ENCODE measurements at regions not wholly inside any gene's neighbourhood (a gene's known extent, or its start where the extent isn't known, plus 50 kb on each side); places are given as distances from the start of the nearest gene placed in this dataset.

DNA sequence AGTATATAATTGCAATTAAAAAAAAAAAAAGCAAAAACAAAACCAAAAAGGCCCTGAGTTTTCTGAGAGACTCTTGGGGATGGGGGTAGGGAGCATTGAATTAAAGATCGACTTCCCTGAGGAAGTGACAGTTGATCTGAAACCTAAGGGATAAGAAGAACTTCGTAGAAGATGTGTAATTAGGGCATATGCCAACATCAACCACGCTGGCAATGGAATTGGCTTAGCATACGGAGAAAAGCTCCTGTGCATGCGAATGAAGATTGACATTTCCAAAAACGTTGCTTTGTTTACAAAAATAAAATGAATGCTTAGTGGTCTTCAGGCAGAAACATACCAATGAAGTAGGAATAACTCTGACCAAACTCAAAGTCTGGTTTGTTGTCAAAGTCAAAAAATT is 307.6 kb upstream of the ZNF521 start:
- Histone ChIP-seq H3K27ac (no peak overlapping the region), H3K9me3 (no peaks in the 10 kb centered on the region), H3K36me3 (no peaks in the 10 kb centered on the region), H3K4me1 (no peaks in the 10 kb centered on the region), H3K27me3 (no peaks in the 10 kb centered on the region), H3K4me3 (no peak overlapping the region)
- ATAC-seq (no peak), DNase-seq (no peak)
- TF ChIP-seq, protein P1, sequence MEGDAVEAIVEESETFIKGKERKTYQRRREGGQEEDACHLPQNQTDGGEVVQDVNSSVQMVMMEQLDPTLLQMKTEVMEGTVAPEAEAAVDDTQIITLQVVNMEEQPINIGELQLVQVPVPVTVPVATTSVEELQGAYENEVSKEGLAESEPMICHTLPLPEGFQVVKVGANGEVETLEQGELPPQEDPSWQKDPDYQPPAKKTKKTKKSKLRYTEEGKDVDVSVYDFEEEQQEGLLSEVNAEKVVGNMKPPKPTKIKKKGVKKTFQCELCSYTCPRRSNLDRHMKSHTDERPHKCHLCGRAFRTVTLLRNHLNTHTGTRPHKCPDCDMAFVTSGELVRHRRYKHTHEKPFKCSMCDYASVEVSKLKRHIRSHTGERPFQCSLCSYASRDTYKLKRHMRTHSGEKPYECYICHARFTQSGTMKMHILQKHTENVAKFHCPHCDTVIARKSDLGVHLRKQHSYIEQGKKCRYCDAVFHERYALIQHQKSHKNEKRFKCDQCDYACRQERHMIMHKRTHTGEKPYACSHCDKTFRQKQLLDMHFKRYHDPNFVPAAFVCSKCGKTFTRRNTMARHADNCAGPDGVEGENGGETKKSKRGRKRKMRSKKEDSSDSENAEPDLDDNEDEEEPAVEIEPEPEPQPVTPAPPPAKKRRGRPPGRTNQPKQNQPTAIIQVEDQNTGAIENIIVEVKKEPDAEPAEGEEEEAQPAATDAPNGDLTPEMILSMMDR (IDR thresholded peaks at IDR 0.05): no peak
- intact Hi-C loops (cut with DNase I): no loop called here

DNA sequence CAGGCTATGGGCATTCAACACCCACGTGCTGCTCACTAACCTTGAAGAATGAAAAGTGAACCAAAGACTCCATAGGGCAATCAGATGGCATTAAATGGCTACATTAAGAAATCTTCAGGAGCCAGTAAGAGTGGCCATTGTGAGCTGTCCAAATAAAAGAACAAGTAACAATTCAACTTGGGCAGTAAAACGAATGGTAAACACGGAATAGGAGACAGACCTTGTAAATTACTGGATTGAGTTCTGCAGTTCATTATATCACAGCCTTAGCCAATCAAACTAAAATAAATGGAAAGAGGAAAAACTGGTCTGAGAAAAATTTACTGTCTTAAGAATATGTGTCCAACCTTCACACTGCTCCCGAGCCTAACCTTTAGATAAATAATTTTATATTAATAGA is 306.5 kb upstream of the ZNF521 start:
- no peak overlapping the region for H3K27ac ChIP-seq
- ATAC-seq: no peak
- H3K9me3 ChIP-seq: no peaks in the 10 kb centered on the region
- no peaks in the 10 kb centered on the region for H3K4me1 ChIP-seq
- intact Hi-C loops (cut with DNase I): no loop called here
- H3K36me3 ChIP-seq: no peaks in the 10 kb centered on the region
- H3K27me3 ChIP-seq: no peaks in the 10 kb centered on the region
- H3K4me3 ChIP-seq: no peak overlapping the region
- TF ChIP-seq, protein P1 (IDR thresholded peaks at IDR 0.05): no peak
- no peak for DNase-seq

DNA sequence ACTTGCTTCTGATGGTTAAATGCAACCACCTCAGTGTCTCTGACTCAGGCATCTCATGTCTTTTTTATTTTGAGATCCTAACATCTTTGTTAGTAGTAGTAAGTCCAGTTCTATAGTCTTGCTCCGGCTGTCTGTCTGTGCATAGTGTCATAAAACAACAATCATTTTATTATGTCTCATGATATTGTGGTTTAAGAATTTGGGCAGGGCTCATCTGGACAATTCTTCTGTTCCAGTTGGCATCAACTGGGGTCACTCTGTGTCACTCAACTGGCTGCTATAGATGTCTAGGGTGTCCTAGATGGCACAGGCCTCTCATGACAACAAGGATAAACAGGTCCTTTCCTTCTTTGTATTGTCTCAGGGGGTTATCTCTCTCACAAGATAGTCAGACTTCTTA is 299.6 kb upstream of the ZNF521 start:
- H3K36me3 ChIP-seq: no peaks in the 10 kb centered on the region
- H3K9me3 ChIP-seq: no peaks in the 10 kb centered on the region
- DNase-seq (no peak), ATAC-seq (no peak)
- H3K4me3 ChIP-seq: no peak overlapping the region
- H3K27ac ChIP-seq: no peak overlapping the region
- H3K27me3 ChIP-seq: no peaks in the 10 kb centered on the region
- TF ChIP-seq, protein P1 (IDR thresholded peaks at IDR 0.05): no peak
- H3K4me1 ChIP-seq: no peaks in the 10 kb centered on the region
- intact Hi-C loops (cut with DNase I): no loop called here

DNA sequence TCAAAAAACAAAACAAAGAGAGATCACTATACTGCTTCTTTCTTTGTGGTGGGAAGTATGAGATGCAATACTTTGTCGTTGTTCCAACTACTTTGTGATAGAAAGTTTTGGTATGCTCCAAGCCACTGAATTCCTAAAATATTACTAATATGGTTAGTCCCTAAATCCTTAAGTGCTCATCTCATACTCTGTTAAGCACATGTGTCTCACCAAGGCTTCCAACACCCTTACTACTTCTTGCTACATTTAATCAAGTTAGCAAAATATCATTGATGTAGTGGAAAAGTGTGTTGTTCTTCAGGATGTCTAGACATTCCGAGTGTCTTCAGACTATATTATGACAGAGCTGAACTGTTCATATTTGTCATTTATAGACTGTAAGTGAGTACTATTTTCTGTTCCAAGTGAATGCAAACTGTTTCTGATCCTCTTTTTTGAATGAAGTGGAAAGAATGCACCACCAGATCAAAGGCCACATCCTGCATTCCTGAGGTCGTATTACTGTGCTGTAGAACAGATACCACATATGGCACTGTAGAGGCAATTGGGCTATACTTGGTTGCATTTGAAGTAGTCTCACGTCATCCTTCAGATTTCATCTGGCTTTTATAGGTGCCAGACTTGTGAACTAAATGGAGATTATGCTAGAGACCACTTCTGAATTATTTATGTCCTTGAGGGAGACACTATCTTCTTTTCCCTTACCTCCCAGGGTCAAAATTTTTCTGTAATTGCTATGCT is 298.4 kb upstream of the ZNF521 start:
- DNase-seq: no peak
- Histone ChIP-seq H3K27me3 (no peaks in the 10 kb centered on the region), H3K27ac (no peak overlapping the region), H3K4me1 (no peaks in the 10 kb centered on the region), H3K4me3 (no peak overlapping the region), H3K9me3 (no peaks in the 10 kb centered on the region), H3K36me3 (no peaks in the 10 kb centered on the region)
- ATAC-seq: no peak
- intact Hi-C loops (cut with DNase I): no loop called here
- TF ChIP-seq, protein P1 (IDR thresholded peaks at IDR 0.05): no peak

DNA sequence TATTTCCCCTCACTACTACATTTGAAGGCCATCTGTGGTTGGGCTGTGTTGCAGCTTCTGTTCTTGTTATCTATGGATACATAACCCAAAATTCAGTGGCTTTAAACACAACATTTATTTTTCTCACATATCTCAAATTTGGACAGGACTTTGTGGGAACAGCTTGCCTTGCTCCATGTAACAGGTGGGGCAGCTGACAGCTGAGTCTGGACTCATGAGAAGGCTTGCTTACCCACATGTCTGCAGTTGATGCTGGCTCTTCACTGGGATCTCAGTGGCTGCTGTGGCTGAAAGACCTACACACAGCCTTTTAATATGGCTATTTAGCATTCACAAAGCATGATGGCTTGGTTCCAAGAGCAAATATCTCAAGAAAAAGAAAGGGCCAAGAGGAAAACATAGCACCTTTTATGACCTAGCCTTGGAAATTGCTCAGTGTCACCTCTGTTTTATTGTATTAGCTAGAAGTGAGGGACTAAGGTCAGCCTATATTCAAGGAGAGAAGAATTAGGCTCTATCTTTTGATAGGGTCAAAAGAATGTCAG is 296.8 kb upstream of the ZNF521 start:
- H3K27ac ChIP-seq: no peak overlapping the region
- TF ChIP-seq, protein P1 (IDR thresholded peaks at IDR 0.05): no peak
- no peak for DNase-seq
- intact Hi-C loops (cut with DNase I): no loop called here
- no peaks in the 10 kb centered on the region for H3K9me3 ChIP-seq
- H3K27me3 ChIP-seq: no peaks in the 10 kb centered on the region
- H3K4me1 ChIP-seq: no peaks in the 10 kb centered on the region
- H3K4me3 ChIP-seq: no peak overlapping the region
- no peak for ATAC-seq
- H3K36me3 ChIP-seq: no peaks in the 10 kb centered on the region

Data from upper lobe of right lung (tissue), 1 donor.